Iris pigment epithelial cell (primary cell): ENCODE measurements at regions not wholly inside any gene's neighbourhood (a gene's known extent, or its start where the extent isn't known, plus 50 kb on each side); places are given as distances from the start of the nearest gene placed in this dataset.
A peak's percentile ranks its signal among the peaks of the same experiment; 100 is the strongest.
"Not testable (repeated sequence)": the region's sequence is repeated elsewhere in the genome, so short reads cannot be mapped to it uniquely, and the experiment has no call there.

Experiments used
- DNase-seq: peaks from one replicate; pipeline ENCODE4 v3.0.0-alpha.2; 2011; ENCODE audit warnings: low read depth

DNA sequence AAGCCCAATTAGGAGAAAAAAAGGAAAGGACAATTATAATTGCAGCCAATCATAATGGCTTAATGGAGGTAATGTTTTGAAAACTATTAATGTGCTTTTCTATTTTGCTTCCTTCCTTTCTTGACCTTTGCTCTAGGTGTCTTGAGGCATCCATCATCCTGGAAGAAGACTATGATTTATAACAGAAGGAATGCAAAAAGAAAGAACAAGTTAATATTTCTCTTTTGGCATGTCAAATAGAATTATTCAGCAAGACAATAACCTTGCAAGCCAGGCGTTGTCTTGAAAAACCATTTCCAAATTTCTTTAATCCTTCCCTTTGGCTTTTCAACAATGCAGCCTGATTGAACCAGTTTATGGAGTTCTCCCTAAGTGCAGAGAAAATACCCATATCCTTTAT is 107.7 kb upstream of the USP24 start:
- peak; percentile 35 for DNase-seq

- DNase-seq: peak; percentile 74
Measured at GRCh38 chr1:55321942-55322341, 106.8 kb upstream of the USP24 start.

DNA sequence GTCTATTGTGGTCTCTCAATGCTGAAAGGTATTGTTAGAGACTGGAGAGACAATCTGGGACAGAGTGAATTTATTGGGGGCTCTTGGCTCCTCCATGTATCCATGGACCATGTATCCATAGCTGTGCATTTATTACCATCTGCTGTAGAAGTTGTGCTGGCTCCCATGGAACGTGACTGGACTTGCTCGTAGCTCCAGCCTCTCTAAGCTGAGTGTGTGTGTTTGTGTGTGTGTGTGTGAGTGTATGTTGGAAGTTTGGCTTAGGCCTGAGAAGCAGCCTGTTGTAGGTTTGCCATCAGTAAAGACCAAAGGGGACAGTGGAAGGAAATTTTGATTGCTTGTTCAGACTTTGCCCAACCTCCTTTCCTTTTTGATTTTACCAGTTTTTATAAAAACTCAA is 105.7 kb upstream of the USP24 start:
- no peak for DNase-seq

DNA sequence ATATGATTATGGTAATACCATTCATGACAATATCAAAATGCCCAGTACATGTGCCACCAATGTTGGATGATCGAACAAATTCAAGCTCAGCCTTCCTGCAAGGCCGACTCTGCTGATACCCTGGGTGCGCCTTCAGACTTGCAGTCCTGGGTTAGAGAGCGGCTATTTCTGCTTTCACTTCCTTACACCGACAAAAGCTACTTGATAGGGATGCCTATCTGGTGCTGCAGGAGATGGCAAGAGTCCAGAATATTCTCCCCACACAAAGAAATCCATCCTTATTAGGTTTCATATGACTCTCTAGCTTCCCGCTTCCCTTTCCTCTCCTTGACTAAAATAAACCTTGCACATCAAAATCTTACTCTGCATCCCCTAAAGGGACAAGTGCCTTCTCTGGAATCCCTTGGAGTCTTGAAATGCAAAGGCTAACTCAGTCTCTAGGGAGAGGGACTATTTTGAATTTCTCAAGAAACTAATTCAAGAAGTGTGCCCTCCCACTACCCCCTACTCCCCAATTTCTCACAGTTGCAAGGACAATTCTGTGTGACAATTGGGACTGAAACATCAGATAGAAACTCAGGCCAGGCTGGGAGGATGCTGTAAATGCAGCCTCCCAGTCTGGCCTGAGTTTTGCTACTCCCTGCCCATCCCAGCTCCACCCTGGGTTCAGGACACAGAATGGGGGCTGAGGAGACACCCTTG is 103.1 kb upstream of the USP24 start:
- DNase-seq: peak; percentile 56

GRCh38 chr1:55317673-55318072 is 102.5 kb upstream of the USP24 start:
- no peak for DNase-seq

GRCh38 chr1:55316947-55317662 is 101.9 kb upstream of the USP24 start:
- no peak for DNase-seq

DNA sequence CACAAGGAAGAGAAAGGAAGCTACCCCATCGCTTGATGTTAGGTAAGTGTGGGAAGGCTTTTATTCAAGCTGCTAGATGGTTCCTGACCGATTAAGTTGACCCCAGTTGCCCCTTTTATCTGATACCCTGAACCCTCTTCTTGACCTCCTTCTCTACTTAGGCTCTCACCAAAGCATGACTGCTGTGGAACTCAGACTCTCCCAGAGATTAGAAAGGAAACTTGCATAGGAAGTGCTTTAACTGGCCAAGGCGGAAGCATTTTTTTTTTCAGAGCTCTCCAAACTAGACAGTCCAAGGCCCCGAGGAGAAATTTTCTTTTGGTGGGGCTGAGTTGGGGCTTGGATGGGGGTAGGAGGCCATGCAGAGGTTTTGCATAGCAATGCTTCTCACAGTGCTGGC is 101.3 kb upstream of the USP24 start:
- DNase-seq: no peak

DNA sequence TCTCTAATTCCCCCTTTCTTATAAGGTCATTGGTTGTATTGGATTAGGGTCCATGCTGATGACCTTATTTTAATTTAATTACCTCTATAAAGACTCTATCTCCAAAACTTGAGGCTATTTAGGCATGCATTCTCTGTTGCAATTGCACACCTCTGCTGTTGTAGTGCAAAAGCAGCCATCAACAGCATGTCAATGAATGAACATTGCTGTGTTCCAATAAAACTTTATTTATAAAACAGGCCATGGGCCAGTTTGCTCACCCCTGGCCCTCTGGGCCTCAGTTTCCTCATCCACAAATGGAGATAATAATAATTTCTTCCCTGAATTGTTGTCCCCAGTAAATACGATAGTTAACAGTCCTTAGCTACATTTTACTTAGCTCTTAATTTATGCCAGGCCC is 100.4 kb upstream of the USP24 start:
- DNase-seq: no peak

- no peak for DNase-seq
Measured at GRCh38 chr1:55314740-55315139, 99.6 kb upstream of the USP24 start.

GRCh38 chr1:55313903-55314302 is 98.7 kb upstream of the USP24 start:
- no peak for DNase-seq

- DNase-seq: no peak
Measured at GRCh38 chr1:55311979-55312378, 96.8 kb upstream of the USP24 start.

DNA sequence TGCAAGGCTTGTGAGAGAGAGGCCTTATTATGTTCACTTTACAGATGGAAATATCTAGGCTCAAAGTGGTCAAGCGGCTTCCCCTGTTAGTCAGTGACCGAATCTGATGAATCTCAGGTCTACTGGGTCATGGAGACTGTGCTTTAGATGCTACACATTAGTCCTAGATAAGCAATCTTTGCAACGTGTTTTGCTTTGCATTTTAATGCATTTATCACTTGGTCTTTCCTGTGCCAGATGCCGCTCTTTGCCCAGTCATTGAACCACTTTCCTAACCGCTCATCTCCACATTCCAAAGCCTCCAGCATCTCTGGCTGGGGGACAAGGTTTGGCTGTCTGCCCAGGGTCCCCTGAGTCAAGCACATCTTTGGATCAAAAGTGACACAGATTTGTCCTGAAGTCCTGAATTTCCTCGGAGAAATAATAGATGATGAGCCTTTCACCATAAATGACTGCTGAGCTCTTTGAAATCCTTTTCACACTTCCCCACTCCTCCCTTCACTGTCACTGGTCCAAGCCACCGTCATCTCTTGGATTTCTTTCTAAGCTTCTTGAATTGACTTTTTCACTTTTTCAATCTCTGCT is 96.0 kb upstream of the USP24 start:
- DNase-seq: no peak

DNA sequence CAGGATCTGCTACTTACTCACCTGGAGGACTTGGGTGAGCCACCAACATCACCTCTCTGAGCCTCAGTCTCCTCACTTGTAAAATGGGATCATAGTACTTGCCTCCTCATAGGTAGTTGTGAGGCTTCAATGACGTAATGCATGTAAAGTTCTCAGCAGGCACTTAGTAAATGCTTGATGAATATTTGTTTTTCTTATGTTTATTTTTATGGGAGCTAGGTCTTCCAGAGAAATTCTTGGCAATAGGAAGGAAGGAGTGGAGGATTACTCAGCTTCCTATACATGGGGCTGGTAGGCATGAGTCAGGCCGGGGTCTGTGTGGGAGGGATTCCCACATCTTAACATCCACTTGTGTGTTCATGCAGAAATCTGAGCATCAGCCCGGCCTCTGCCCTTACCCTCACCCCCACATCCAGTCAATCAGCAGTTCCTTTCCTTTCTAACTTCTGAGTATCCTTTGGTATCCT is 95.4 kb upstream of the USP24 start:
- peak; percentile 100 for DNase-seq

DNA sequence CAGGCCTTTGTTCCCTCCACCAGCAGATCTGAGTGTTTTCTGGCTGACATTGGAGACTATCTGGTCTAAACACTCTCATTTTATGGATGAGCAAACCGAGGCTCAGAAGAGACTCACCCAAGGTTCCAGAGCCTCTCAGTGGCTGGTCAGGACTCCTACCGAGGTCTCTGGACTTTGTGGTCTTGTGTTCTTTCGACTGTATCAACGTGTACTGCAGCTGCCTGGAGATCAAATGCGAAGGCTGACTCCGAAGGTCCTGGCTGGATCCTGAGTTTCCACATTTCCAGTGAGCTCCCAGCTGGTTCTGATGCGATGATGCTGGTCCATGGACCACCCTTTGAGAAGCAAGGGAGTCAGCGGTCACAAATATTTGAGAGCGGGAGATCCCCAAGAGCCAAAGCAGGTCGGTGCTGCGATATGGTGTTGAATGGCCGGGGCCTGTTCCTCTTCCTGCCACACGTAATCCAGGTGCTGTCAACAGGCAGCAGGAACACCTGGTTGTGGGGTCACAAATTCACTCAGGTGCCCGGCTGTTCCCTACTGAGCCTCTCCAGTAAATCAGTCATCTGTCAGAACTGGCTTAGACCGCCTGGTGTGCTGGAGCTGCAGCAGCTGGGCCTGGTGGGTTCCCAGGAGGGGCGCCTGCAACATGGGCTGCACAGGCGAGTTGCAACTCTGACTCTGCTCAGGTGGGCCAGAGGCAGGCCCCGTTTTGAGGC is 94.8 kb upstream of the USP24 start:
- DNase-seq: no peak

DNA sequence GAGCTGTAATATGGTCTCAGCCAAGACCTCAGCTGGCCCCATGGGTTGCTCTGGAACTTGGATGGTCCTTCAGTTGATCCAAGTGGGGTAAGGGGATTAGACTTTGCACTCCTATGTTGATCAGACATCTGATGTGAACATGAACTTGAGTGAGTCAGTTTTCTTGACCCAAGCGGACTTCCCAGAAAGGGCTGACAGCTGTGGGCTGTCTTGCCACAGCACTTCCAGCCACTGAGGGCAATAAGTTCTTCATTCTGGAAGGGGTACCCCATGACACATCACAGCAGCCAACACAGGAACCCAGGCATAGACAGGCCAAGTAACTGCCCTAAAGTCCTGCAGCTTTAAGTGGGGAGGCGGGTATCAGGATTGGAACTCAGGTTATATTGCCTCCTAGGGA is 93.9 kb upstream of the USP24 start:
- peak; percentile 89 for DNase-seq

- peak; percentile 68 for DNase-seq
Measured at GRCh38 chr1:55305735-55306134, 90.6 kb upstream of the USP24 start.

- no peak for DNase-seq
Measured at GRCh38 chr1:55304229-55304740, 89.1 kb upstream of the USP24 start.

DNA sequence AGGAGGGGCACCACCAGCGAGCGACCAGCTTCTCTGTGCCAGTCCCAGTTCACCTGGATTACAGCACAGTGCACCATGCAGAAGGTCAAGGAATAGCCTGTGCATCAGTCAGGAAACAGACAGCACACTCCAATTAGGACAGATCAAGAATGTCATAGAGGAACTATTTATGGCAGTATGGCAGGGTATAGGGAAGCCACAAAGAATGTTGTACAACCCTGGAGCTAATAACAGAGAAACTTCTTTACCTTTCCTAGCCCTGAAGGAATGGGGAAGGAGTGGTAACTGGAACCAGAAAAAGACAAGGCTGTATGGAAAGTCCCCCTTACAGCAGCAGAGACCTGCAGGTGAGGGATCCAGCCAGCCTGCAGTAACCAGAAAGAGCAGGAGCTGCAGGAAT is 87.8 kb upstream of the USP24 start:
- DNase-seq: no peak

GRCh38 chr1:55301912-55302311 is 86.7 kb upstream of the USP24 start:
- no peak for DNase-seq

DNA sequence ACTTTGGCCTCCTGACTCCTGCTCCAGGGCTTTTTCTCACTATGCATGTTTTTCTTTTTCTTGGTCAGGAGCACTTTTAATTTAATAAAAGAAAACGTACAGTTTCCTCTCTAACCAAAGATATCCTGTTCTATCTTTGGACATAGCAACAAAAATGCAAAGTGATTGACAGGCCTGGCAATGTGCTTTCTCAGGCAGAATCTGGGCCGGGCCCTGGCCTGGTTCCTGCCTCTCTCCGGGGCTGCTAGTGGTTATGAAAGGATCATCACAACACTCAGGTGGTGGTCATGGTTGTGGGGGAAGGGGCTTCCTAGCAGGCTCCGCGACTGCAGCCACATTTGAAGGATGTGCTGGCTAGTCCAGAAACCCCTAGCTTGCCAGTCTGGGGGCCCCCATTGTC is 85.8 kb upstream of the USP24 start:
- no peak for DNase-seq

GRCh38 chr1:55298167-55298894 is 83.2 kb upstream of the USP24 start:
- DNase-seq: no peak

GRCh38 chr1:55296247-55296646 is 81.1 kb upstream of the USP24 start:
- not testable (repeated sequence) for DNase-seq
